Glomerular visceral epithelial cell (primary cell): ENCODE measurements at regions not wholly inside any gene's neighbourhood (a gene's known extent, or its start where the extent isn't known, plus 50 kb on each side); places are given as distances from the start of the nearest gene placed in this dataset.

Source experiments
- DNase-seq: peaks from one replicate; pipeline ENCODE4 v3.0.0-alpha.2; 2016; ENCODE audit errors: extremely low spot score

- no peak for DNase-seq
These were observed 199.8 kb upstream of the SFRP2 start for GRCh38 chr4:153988492-153989363.

GRCh38 chr4:153987291-153987690, 198.4 kb upstream of the SFRP2 start:
- DNase-seq = peak; percentile 76

GRCh38 chr4:153976954-153977353, 188.1 kb upstream of the SFRP2 start:
- no peak for DNase-seq

GRCh38 chr4:153974452-153974851, 185.6 kb upstream of the SFRP2 start:
- DNase-seq = no peak

- DNase-seq = no peak
These were observed 185.1 kb upstream of the SFRP2 start for GRCh38 chr4:153973942-153974341.

- DNase-seq = no peak
These were observed 183.0 kb upstream of the SFRP2 start for GRCh38 chr4:153971899-153972298.

GRCh38 chr4:153970169-153970568, 181.3 kb upstream of the SFRP2 start:
- no peak for DNase-seq

GRCh38 chr4:153969542-153969941, 180.7 kb upstream of the SFRP2 start:
- DNase-seq = no peak

- no peak for DNase-seq
These were observed 177.8 kb upstream of the SFRP2 start for GRCh38 chr4:153966641-153967040.

GRCh38 chr4:153963216-153963615, 174.3 kb upstream of the SFRP2 start:
- peak; percentile 50 for DNase-seq

GRCh38 chr4:153962311-153963039, 173.6 kb upstream of the SFRP2 start:
- peak; percentile 75 for DNase-seq

- no peak for DNase-seq
These were observed 166.4 kb upstream of the SFRP2 start for GRCh38 chr4:153955327-153955726.

GRCh38 chr4:153954654-153955053, 165.8 kb upstream of the SFRP2 start:
- no peak for DNase-seq

- DNase-seq = peak; percentile 59
These were observed 161.5 kb upstream of the SFRP2 start for GRCh38 chr4:153950100-153950979.

GRCh38 chr4:153948041-153948440, 159.2 kb upstream of the SFRP2 start:
- DNase-seq = no peak

- no peak for DNase-seq
These were observed 158.2 kb upstream of the SFRP2 start for GRCh38 chr4:153947124-153947523.

- DNase-seq = no peak
These were observed 156.8 kb upstream of the SFRP2 start for GRCh38 chr4:153945704-153946103.

- DNase-seq = no peak
These were observed 155.0 kb upstream of the SFRP2 start for GRCh38 chr4:153943738-153944415.

- DNase-seq = no peak
These were observed 152.0 kb upstream of the SFRP2 start for GRCh38 chr4:153940916-153941315.

GRCh38 chr4:153939570-153939969, 150.7 kb upstream of the SFRP2 start:
- DNase-seq = no peak

- no peak for DNase-seq
These were observed 150.1 kb upstream of the SFRP2 start for GRCh38 chr4:153938994-153939393.
